ENCODE measurements at regions not wholly inside any gene's neighbourhood (a gene's known extent, or its start where the extent isn't known, plus 50 kb on each side); places are given as distances from the start of the nearest gene placed in this dataset.

DNA sequence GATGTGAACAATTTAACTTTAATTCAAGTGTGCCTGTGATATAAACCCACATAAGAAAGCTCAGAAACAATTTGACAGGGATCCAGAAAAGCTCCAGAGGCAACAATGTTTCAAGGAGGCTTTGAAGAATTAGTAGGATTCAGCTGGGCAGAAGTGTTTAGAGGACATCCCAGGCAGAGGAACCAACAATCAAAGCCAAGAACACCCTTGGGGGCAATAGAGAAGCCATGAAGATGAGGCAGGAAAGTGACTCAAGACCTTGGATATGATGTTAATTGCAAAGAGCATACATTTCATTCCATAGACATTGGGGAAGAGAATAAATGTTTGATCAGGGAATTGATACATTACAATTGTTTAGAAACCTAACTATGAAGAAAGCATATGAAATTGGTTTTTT lies 280.3 kb downstream of the LTN1 start:
- FAIRE-seq (no peak), DNase-seq (no peak)
- Histone ChIP-seq H3K4me3 (ENCODE audit: low read depth in 1 of 3, low read length in 3 of 3) (no peak overlapping the region), H3K9me3 (ENCODE audit: control insufficient read depth in 2 of 2, insufficient read depth in 1 of 2, low read depth in 1 of 2, low read length in 1 of 2) (peaks cover 0 to 3% of the 10 kb centered on the region in 2 donors), H3K27me3 (ENCODE audit: control insufficient read depth in 3 of 3, insufficient read depth in 3 of 3, low read length in 3 of 3) (no peaks in the 10 kb centered on the region), H3K36me3 (ENCODE audit: control insufficient read depth in 3 of 3, insufficient read depth in 2 of 3, low read depth in 1 of 3, low read length in 3 of 3) (no peaks in the 10 kb centered on the region), H3K4me1 (ENCODE audit: control insufficient read depth in 3 of 3, insufficient read depth in 2 of 3, low read depth in 1 of 3, low read length in 2 of 3) (no peaks in the 10 kb centered on the region), H3K27ac (ENCODE audit: low read depth in 1 of 3, low read length in 2 of 3) (no peak overlapping the region)

DNA sequence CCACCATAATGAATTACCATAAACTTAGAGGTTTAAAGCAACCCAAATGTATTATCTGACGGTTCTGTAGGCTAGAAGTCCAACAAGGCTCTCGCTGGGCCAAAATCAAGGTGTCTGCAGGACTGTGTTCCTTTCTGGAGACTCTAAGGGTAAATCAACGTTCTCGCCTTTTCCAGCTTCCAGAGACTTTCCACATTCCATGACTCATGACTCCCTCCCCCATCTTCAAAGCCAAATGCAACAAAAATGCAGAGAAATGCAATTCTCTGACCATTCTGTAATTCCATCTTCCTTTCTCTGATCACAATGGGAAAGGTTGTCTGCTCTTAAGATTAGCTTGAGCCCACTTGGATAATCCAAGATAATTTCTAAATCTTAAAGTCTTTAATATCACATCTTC lies 287.1 kb downstream of the LTN1 start:
- H3K9me3 ChIP-seq (ENCODE audit: control insufficient read depth in 2 of 2, insufficient read depth in 1 of 2, low read depth in 1 of 2, low read length in 1 of 2): peaks cover 0 to 3% of the 10 kb centered on the region in 2 donors
- WGBS, 3 donors: 75 to 79% (median 76%) methylated on average over 4 of the region's 4 CpGs
- FAIRE-seq: no peak

DNA sequence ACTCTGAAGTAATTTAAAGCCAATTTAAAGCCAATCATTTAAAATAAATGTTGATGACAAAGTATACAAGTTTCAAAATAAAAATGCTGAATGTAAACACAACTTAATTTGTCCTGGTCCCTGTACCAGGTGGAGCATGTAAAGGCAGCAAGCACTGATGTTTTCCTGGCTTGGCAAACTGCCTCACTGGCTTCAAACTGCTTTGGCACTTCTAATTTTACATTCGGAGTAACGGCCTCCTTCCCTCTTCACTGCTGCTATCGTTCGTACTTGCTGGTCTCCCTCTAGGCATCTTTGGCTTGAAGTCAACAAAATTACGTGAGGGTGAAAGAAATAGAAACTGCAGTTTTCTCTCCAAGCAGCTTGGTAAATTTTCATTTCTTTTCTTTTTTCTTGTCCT lies 287.9 kb downstream of the LTN1 start:
- FAIRE-seq: no peak
- H3K27ac ChIP-seq (ENCODE audit: low read depth in 1 of 3, low read length in 2 of 3): no peak overlapping the region
- no peaks in the 10 kb centered on the region for H3K4me1 ChIP-seq (ENCODE audit: control insufficient read depth in 3 of 3, insufficient read depth in 2 of 3, low read depth in 1 of 3, low read length in 2 of 3)
- H3K4me3 ChIP-seq (ENCODE audit: low read depth in 1 of 3, low read length in 3 of 3): no peak overlapping the region
- H3K36me3 ChIP-seq (ENCODE audit: control insufficient read depth in 3 of 3, insufficient read depth in 2 of 3, low read depth in 1 of 3, low read length in 3 of 3): no peaks in the 10 kb centered on the region
- no peaks in the 10 kb centered on the region for H3K27me3 ChIP-seq (ENCODE audit: control insufficient read depth in 3 of 3, insufficient read depth in 3 of 3, low read length in 3 of 3)
- 57 to 88% (median 83%) methylated on average over 5 of the region's 5 CpGs for WGBS, 3 donors
- DNase-seq: no peak
- H3K9me3 ChIP-seq (ENCODE audit: control insufficient read depth in 2 of 2, insufficient read depth in 1 of 2, low read depth in 1 of 2, low read length in 1 of 2): peaks cover 0 to 3% of the 10 kb centered on the region in 2 donors

More for the DNA sequence above, 287.1 kb downstream of the LTN1 start:
- Histone ChIP-seq H3K4me3 (ENCODE audit: low read depth in 1 of 3, low read length in 3 of 3) (no peak overlapping the region), H3K27ac (ENCODE audit: low read depth in 1 of 3, low read length in 2 of 3) (no peak overlapping the region), H3K27me3 (ENCODE audit: control insufficient read depth in 3 of 3, insufficient read depth in 3 of 3, low read length in 3 of 3) (no peaks in the 10 kb centered on the region), H3K36me3 (ENCODE audit: control insufficient read depth in 3 of 3, insufficient read depth in 2 of 3, low read depth in 1 of 3, low read length in 3 of 3) (no peaks in the 10 kb centered on the region), H3K4me1 (ENCODE audit: control insufficient read depth in 3 of 3, insufficient read depth in 2 of 3, low read depth in 1 of 3, low read length in 2 of 3) (no peaks in the 10 kb centered on the region)
- no peak for DNase-seq

DNA sequence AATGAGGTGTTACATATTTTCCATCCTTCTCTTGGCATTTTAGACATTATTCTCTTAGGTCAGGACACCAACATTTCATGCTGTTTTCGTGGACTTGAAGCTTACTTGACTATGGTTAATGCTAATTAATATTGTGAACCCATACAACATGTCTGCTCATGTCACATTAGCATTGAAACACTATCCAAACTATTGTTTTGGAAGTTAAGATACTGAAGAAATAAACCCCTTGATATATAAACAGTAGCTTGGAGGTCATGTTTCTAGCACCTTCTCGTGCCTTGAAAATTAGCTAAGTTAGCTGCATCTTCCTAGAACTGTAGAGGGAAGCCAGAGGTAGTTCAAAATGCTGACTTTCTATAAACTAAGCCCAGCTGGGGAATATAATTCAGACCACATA lies 288.8 kb downstream of the LTN1 start:
- H3K4me3 ChIP-seq (ENCODE audit: low read depth in 1 of 3, low read length in 3 of 3): no peak overlapping the region
- H3K4me1 ChIP-seq (ENCODE audit: control insufficient read depth in 3 of 3, insufficient read depth in 2 of 3, low read depth in 1 of 3, low read length in 2 of 3): no peaks in the 10 kb centered on the region
- WGBS, 3 donors: 49 to 67% (median 64%) methylated on average over 2 of the region's 2 CpGs
- DNase-seq (no peak), FAIRE-seq (no peak)
- H3K9me3 ChIP-seq (ENCODE audit: control insufficient read depth in 2 of 2, insufficient read depth in 1 of 2, low read depth in 1 of 2, low read length in 1 of 2): peaks cover 0 to 1% of the 10 kb centered on the region in 2 donors
- no peak overlapping the region for H3K27ac ChIP-seq (ENCODE audit: low read depth in 1 of 3, low read length in 2 of 3)
- no peaks in the 10 kb centered on the region for H3K36me3 ChIP-seq (ENCODE audit: control insufficient read depth in 3 of 3, insufficient read depth in 2 of 3, low read depth in 1 of 3, low read length in 3 of 3)
- no peaks in the 10 kb centered on the region for H3K27me3 ChIP-seq (ENCODE audit: control insufficient read depth in 3 of 3, insufficient read depth in 3 of 3, low read length in 3 of 3)

DNA sequence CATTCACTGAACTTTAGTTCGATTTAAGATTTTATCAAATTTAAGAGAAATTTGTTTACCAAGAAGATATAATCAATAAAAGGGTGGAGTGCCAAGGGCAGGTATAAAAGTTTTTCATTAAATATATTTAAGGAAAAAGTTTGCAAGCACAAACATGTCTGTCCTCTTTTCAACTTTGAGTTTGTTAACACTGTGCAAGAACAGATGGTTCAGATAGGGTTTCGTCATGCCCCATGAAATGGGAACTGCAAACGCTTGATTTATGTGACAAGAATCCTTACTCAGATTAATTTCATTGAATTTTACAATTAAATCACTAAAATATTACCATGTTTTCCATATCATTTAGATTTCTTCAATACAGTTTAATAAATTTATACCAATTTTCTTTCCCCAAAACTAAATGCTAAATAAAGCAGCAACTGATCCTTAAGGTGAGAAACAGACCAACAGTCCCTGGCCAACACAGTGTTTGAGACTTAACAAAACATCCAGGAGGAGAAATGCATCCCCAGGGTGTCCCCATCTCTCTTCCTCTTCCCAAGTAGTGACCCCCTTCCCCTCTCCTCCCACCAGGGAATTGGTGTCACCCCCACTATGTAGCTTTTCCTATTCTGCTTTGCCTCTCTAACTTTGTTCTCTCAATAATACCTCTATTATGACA lies 292.9 kb downstream of the LTN1 start:
- no peak for DNase-seq
- H3K9me3 ChIP-seq (ENCODE audit: control insufficient read depth in 2 of 2, insufficient read depth in 1 of 2, low read depth in 1 of 2, low read length in 1 of 2): no peaks in the 10 kb centered on the region
- WGBS, 3 donors: 84 to 91% (median 87%) methylated on average over 3 of the region's 3 CpGs
- H3K4me1 ChIP-seq (ENCODE audit: control insufficient read depth in 3 of 3, insufficient read depth in 2 of 3, low read depth in 1 of 3, low read length in 2 of 3): no peaks in the 10 kb centered on the region
- H3K27ac ChIP-seq (ENCODE audit: low read depth in 1 of 3, low read length in 2 of 3): no peak overlapping the region
- H3K4me3 ChIP-seq (ENCODE audit: low read depth in 1 of 3, low read length in 3 of 3): no peak overlapping the region
- no peak for FAIRE-seq
- no peaks in the 10 kb centered on the region for H3K36me3 ChIP-seq (ENCODE audit: control insufficient read depth in 3 of 3, insufficient read depth in 2 of 3, low read depth in 1 of 3, low read length in 3 of 3)
- H3K27me3 ChIP-seq (ENCODE audit: control insufficient read depth in 3 of 3, insufficient read depth in 3 of 3, low read length in 3 of 3): no peaks in the 10 kb centered on the region

DNA sequence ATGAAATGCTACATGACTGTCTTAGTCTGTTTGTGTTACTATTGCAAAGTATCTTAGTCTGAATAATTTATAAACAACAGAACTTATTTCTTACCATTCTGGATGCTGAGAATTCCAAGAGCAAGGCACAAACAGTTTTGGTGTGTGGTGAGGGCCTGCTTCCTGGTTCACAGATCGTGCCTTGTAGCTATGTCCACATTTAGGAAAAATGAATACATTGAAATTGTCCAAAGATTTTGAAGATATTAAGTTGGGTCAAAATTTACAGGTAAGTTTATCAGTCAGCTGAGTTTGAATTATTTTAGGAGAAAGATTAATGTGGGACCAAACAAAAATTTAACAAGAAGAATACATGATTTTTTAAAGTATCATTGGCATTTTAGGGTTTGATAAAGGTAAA lies 293.5 kb downstream of the LTN1 start:
- H3K27ac ChIP-seq (ENCODE audit: low read depth in 1 of 3, low read length in 2 of 3): no peak overlapping the region
- no peaks in the 10 kb centered on the region for H3K36me3 ChIP-seq (ENCODE audit: control insufficient read depth in 3 of 3, insufficient read depth in 2 of 3, low read depth in 1 of 3, low read length in 3 of 3)
- H3K9me3 ChIP-seq (ENCODE audit: control insufficient read depth in 2 of 2, insufficient read depth in 1 of 2, low read depth in 1 of 2, low read length in 1 of 2): no peaks in the 10 kb centered on the region
- no peak overlapping the region for H3K4me3 ChIP-seq (ENCODE audit: low read depth in 1 of 3, low read length in 3 of 3)
- DNase-seq (no peak), FAIRE-seq (no peak)
- H3K4me1 ChIP-seq (ENCODE audit: control insufficient read depth in 3 of 3, insufficient read depth in 2 of 3, low read depth in 1 of 3, low read length in 2 of 3): no peaks in the 10 kb centered on the region
- no peaks in the 10 kb centered on the region for H3K27me3 ChIP-seq (ENCODE audit: control insufficient read depth in 3 of 3, insufficient read depth in 3 of 3, low read length in 3 of 3)
- WGBS, 3 donors: 57 to 87% (median 59%) methylated on average over 1 of the region's 1 CpG

DNA sequence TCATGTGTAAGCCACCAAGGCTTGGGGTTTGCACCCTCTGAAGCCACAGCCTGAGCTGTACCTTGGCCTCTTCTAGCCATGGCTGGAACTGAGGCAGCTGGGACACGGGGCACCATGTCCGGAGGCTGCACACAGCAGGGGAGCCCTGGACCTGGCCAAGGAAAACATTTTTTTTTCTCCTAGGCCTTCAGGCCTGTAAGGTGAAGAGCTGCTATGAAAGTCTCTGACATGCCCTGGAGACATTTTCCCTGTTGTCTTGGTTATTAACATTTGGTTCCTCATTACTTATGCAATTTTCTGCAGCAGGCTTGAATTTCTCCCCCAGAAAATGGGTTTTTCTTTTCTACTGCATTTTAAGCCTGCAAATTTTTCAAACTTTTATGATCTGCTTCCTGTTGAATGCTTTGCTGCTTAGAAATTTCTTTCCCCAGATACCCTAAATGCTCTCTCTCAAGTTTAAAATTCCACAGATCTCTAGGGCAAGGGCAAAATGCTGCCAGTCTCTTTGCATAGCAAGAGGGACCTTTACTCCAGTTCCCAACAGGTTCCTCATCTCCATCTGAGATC lies 295.8 kb downstream of the LTN1 start:
- DNase-seq: no peak
- 88 to 97% (median 93%) methylated on average over 2 of the region's 2 CpGs for WGBS, 3 donors

DNA sequence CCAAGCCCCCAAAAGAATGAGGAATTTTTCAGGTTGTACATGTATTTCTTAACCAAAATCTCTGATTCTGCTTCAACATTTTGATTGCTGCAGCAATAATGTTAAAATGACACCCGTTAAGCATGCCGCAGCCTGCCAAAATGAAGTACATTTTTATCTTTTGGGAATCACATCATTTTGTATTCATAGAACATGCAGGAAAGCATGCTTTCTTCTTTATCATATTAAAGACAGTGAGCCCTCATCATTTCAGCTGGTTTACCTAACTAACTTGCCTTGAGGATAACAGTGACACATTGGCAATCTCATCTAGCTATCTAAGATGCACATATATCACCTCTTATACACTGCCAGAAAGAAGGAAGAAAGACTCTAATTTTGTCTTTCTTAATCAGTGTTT lies 299.2 kb downstream of the LTN1 start:
- DNase-seq (no peak), FAIRE-seq (no peak)
- no peaks in the 10 kb centered on the region for H3K27me3 ChIP-seq (ENCODE audit: control insufficient read depth in 3 of 3, insufficient read depth in 3 of 3, low read length in 3 of 3)
- no peaks in the 10 kb centered on the region for H3K4me1 ChIP-seq (ENCODE audit: control insufficient read depth in 3 of 3, insufficient read depth in 2 of 3, low read depth in 1 of 3, low read length in 2 of 3)
- no peak overlapping the region for H3K27ac ChIP-seq (ENCODE audit: low read depth in 1 of 3, low read length in 2 of 3)
- no peak overlapping the region for H3K4me3 ChIP-seq (ENCODE audit: low read depth in 1 of 3, low read length in 3 of 3)
- 93 to 99% (median 95%) methylated on average over 2 of the region's 2 CpGs for WGBS, 3 donors
- H3K9me3 ChIP-seq (ENCODE audit: control insufficient read depth in 2 of 2, insufficient read depth in 1 of 2, low read depth in 1 of 2, low read length in 1 of 2): peaks cover 0 to 2% of the 10 kb centered on the region in 2 donors
- H3K36me3 ChIP-seq (ENCODE audit: control insufficient read depth in 3 of 3, insufficient read depth in 2 of 3, low read depth in 1 of 3, low read length in 3 of 3): no peaks in the 10 kb centered on the region

More for the DNA sequence above, 295.8 kb downstream of the LTN1 start:
- no peak overlapping the region for H3K4me3 ChIP-seq (ENCODE audit: low read depth in 1 of 3, low read length in 3 of 3)
- H3K27ac ChIP-seq (ENCODE audit: low read depth in 1 of 3, low read length in 2 of 3): no peak overlapping the region
- H3K9me3 ChIP-seq (ENCODE audit: control insufficient read depth in 2 of 2, insufficient read depth in 1 of 2, low read depth in 1 of 2, low read length in 1 of 2): no peaks in the 10 kb centered on the region
- no peak for FAIRE-seq
- H3K27me3 ChIP-seq (ENCODE audit: control insufficient read depth in 3 of 3, insufficient read depth in 3 of 3, low read length in 3 of 3): no peaks in the 10 kb centered on the region
- H3K36me3 ChIP-seq (ENCODE audit: control insufficient read depth in 3 of 3, insufficient read depth in 2 of 3, low read depth in 1 of 3, low read length in 3 of 3): no peaks in the 10 kb centered on the region
- no peaks in the 10 kb centered on the region for H3K4me1 ChIP-seq (ENCODE audit: control insufficient read depth in 3 of 3, insufficient read depth in 2 of 3, low read depth in 1 of 3, low read length in 2 of 3)

DNA sequence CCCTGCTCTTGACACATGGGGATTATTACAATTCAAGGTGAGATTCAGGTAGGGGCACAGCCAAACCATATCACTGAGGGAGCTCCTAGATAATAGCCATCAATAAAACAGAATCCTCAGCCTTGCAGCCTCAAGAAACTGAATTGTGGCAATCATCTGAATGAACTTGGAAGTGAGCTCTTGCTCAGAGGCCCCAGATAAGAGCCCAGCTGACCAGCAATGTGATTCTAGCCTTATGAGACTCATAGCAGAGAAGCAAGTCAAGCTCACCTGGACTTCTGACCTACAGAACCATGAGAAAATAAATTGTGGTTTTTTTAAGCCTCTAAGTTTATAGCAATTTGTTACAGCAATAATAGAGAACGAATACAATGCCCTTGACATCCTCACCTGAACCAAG lies 302.5 kb downstream of the LTN1 start:
- Histone ChIP-seq H3K27me3 (ENCODE audit: control insufficient read depth in 3 of 3, insufficient read depth in 3 of 3, low read length in 3 of 3) (no peaks in the 10 kb centered on the region), H3K4me3 (ENCODE audit: low read depth in 1 of 3, low read length in 3 of 3) (no peak overlapping the region), H3K27ac (ENCODE audit: low read depth in 1 of 3, low read length in 2 of 3) (no peak overlapping the region), H3K9me3 (ENCODE audit: control insufficient read depth in 2 of 2, insufficient read depth in 1 of 2, low read depth in 1 of 2, low read length in 1 of 2) (peaks cover 0 to 2% of the 10 kb centered on the region in 2 donors), H3K36me3 (ENCODE audit: control insufficient read depth in 3 of 3, insufficient read depth in 2 of 3, low read depth in 1 of 3, low read length in 3 of 3) (no peaks in the 10 kb centered on the region), H3K4me1 (ENCODE audit: control insufficient read depth in 3 of 3, insufficient read depth in 2 of 3, low read depth in 1 of 3, low read length in 2 of 3) (no peaks in the 10 kb centered on the region)
- DNase-seq (peak in 1 of 2 donors; percentile 54), FAIRE-seq (no peak)
- 65 to 67% (median 67%) methylated on average over 1 of the region's 1 CpG for WGBS, 3 donors
